Naive thymus-derived CD4-positive, alpha-beta T cell (primary cell): ENCODE measurements at regions not wholly inside any gene's neighbourhood (a gene's known extent, or its start where the extent isn't known, plus 50 kb on each side); places are given as distances from the start of the nearest gene placed in this dataset.

ENCODE experiments used
- ATAC-seq: fragments of 150-1000 bp; cut with Tn5 transposase; 2 replicates; pipeline ENCODE4 v1.10.0; 2021; ENCODE audit warnings: mild to moderate bottlenecking, moderate library complexity
- CTCF ChIA-PET: fragments of 350-600 bp; sonication (Branson Sonifier 250); formaldehyde crosslinking; loops from one replicate; lab custom pipeline; 2021; ENCODE audit warnings: antibody characterized with exemption; lab: Charles Lee
- POLR2A ChIA-PET: fragments of 350-600 bp; sonication (Branson Sonifier 250); formaldehyde crosslinking; loops from one replicate; lab custom pipeline; 2021; ENCODE audit warnings: antibody characterized with exemption, inconsistent platforms; lab: Charles Lee
- DNase-seq, 9 donors: peaks; one replicate each; pipeline versions ENCODE4 v3.0.0 to v3.0.0-alpha.2; 2020 to 2022; ENCODE audit warnings: mixed read lengths in 1 of 9
- H3K27ac ChIP-seq: one replicate; pipeline ENCODE4 v1.7.0; 2013; ENCODE audit warnings: mild to moderate bottlenecking, low read depth, low read length, moderate library complexity
- H3K27me3 ChIP-seq, 2 donors: one replicate each; pipeline ENCODE4 v1.7.0; 2013; ENCODE audit warnings: low read length in 2 of 2, mild to moderate bottlenecking in 2 of 2, moderate library complexity in 2 of 2; ENCODE audit not compliant: control insufficient read depth in 2 of 2, insufficient read depth in 2 of 2
- H3K36me3 ChIP-seq, 3 experiments: 1 replicate in 2 of 3; 2 replicates in 1 of 3; pipeline ENCODE4 v1.7.0; 2013; ENCODE audit warnings: low read length in 3 of 3, mild to moderate bottlenecking in 3 of 3, moderate library complexity in 1 of 3; ENCODE audit not compliant: insufficient read depth in 3 of 3, control insufficient read depth in 2 of 3
- H3K4me1 ChIP-seq, 2 donors: one replicate each; pipeline ENCODE4 v1.7.0; 2013; ENCODE audit warnings: low read length in 2 of 2, mild to moderate bottlenecking in 2 of 2, moderate library complexity in 1 of 2; ENCODE audit not compliant: control insufficient read depth in 2 of 2, insufficient read depth in 2 of 2
- H3K4me3 ChIP-seq: 2 replicates; pipeline ENCODE4 v1.7.0; 2013; ENCODE audit warnings: mild to moderate bottlenecking, low read length
- H3K9me3 ChIP-seq, 3 experiments: 1 replicate in 2 of 3; 2 replicates in 1 of 3; pipeline ENCODE4 v1.7.0; 2013; ENCODE audit warnings: low read length in 3 of 3; ENCODE audit not compliant: control insufficient read depth in 2 of 3
- H3K27ac Mint-ChIP-seq, 9 donors: one replicate each; pipeline ENCODE4 v1.8.0; 2020 to 2022; ENCODE audit warnings: mixed read lengths in 9 of 9, mild to moderate bottlenecking in 8 of 9, moderate library complexity in 5 of 9, inconsistent platforms in 2 of 9
- H3K27me3 Mint-ChIP-seq, 5 donors: one replicate each; pipeline ENCODE4 v1.8.0; 2021 to 2022; ENCODE audit warnings: mixed read lengths in 5 of 5, mild to moderate bottlenecking in 1 of 5
- H3K36me3 Mint-ChIP-seq, 5 donors: one replicate each; pipeline ENCODE4 v1.8.0; 2020 to 2022; ENCODE audit warnings: mixed read lengths in 5 of 5, mild to moderate bottlenecking in 3 of 5, inconsistent platforms in 1 of 5
- H3K4me1 Mint-ChIP-seq, 7 donors: one replicate each; pipeline ENCODE4 v1.8.0; 2020 to 2022; ENCODE audit warnings: mixed read lengths in 7 of 7, mild to moderate bottlenecking in 3 of 7, inconsistent platforms in 1 of 7
- H3K4me3 Mint-ChIP-seq, 10 donors: one replicate each; pipeline ENCODE4 v1.8.0; 2020 to 2022; ENCODE audit warnings: mild to moderate bottlenecking in 10 of 10, mixed read lengths in 10 of 10, moderate library complexity in 6 of 10, inconsistent platforms in 2 of 10
- H3K9me3 Mint-ChIP-seq, 11 donors: one replicate each; pipeline ENCODE4 v1.8.0; 2020 to 2022; ENCODE audit warnings: mixed read lengths in 11 of 11, mild to moderate bottlenecking in 4 of 11, inconsistent platforms in 1 of 11, moderate library complexity in 1 of 11
- intact Hi-C, 2 donors: fragments of 100-400 bp; cut with micrococcal nuclease; formaldehyde crosslinking; loops; one replicate each; pipeline ENCODE4 v1.15.1; 2023

- no peaks in the 10 kb centered on the region for H3K4me1 ChIP-seq
- Mint-ChIP-seq H3K27me3 (peaks cover 0 to 5% (median 0%) of the 10 kb centered on the region in 5 donors), H3K36me3 (no peaks in the 10 kb centered on the region), H3K4me1 (no peaks in the 10 kb centered on the region), H3K9me3 (peaks cover 0 to 18% (median 4%) of the 10 kb centered on the region in 11 donors), H3K4me3 (no peak overlapping the region), H3K27ac (no peak overlapping the region)
- H3K27ac ChIP-seq: no peak overlapping the region
- no peaks in the 10 kb centered on the region for H3K27me3 ChIP-seq
- DNase-seq: no peak
- H3K9me3 ChIP-seq: no peaks in the 10 kb centered on the region
- ChIA-PET CTCF (no interaction called here), POLR2A (no interaction called here)
- no peak overlapping the region for H3K4me3 ChIP-seq
- ATAC-seq: no peak
- no peaks in the 10 kb centered on the region for H3K36me3 ChIP-seq
- intact Hi-C loops: loop anchor here in 1 of 2 donors (10.0 kb wide), 2 partner anchors 179 to 539 kb away; no protein-coding TSS in a partner anchor
Observed at GRCh38 chr5:136423944-136424606, 58.7 kb upstream of the TRPC7 start.

- no peaks in the 10 kb centered on the region for H3K4me1 ChIP-seq
- no peak overlapping the region for H3K27ac Mint-ChIP-seq
- intact Hi-C loops: loop anchor here in 1 of 2 donors (10.0 kb wide), 2 partner anchors 176 to 536 kb away; no protein-coding TSS in a partner anchor
- H3K36me3 ChIP-seq: no peaks in the 10 kb centered on the region
- no peak for ATAC-seq
- H3K4me1 Mint-ChIP-seq: no peaks in the 10 kb centered on the region
- no peaks in the 10 kb centered on the region for H3K36me3 Mint-ChIP-seq
- H3K9me3 ChIP-seq: no peaks in the 10 kb centered on the region
- CTCF ChIA-PET: no interaction called here
- no peak for DNase-seq
- no peak overlapping the region for H3K27ac ChIP-seq
- peaks cover 0 to 7% (median 3%) of the 10 kb centered on the region in 11 donors for H3K9me3 Mint-ChIP-seq
- peaks cover 0 to 12% (median 0%) of the 10 kb centered on the region in 5 donors for H3K27me3 Mint-ChIP-seq
- H3K27me3 ChIP-seq: no peaks in the 10 kb centered on the region
- no peak overlapping the region for H3K4me3 ChIP-seq
- POLR2A ChIA-PET: no interaction called here
- H3K4me3 Mint-ChIP-seq: no peak overlapping the region
Observed at GRCh38 chr5:136420168-136420898, 55.0 kb upstream of the TRPC7 start.

- no peaks in the 10 kb centered on the region for H3K4me1 ChIP-seq
- no peak for ATAC-seq
- no peak for DNase-seq
- peaks cover 0 to 12% (median 0%) of the 10 kb centered on the region in 5 donors for H3K27me3 Mint-ChIP-seq
- H3K9me3 ChIP-seq: no peaks in the 10 kb centered on the region
- ChIA-PET CTCF (no interaction called here), POLR2A (no interaction called here)
- H3K4me1 Mint-ChIP-seq: no peaks in the 10 kb centered on the region
- H3K36me3 ChIP-seq: no peaks in the 10 kb centered on the region
- intact Hi-C loops: no loop called here
- peaks cover 0 to 12% (median 2%) of the 10 kb centered on the region in 11 donors for H3K9me3 Mint-ChIP-seq
- H3K27ac Mint-ChIP-seq: no peak overlapping the region
- H3K27ac ChIP-seq: no peak overlapping the region
- no peak overlapping the region for H3K4me3 ChIP-seq
- no peak overlapping the region for H3K4me3 Mint-ChIP-seq
- no peaks in the 10 kb centered on the region for H3K27me3 ChIP-seq
- H3K36me3 Mint-ChIP-seq: no peaks in the 10 kb centered on the region
Observed at GRCh38 chr5:136418301-136418700, 53.0 kb upstream of the TRPC7 start.
